Gastrocnemius medialis (tissue), 4 donors: ENCODE measurements at regions not wholly inside any gene's neighbourhood (a gene's known extent, or its start where the extent isn't known, plus 50 kb on each side); places are given as distances from the start of the nearest gene placed in this dataset.

ENCODE experiments used
- ATAC-seq, 2 donors: fragments of 150-250 bp; one replicate each; pipeline ENCODE4 v1.9.1; 2016
- DNase-seq, 2 donors: peaks; one replicate each; pipeline ENCODE4 v3.0.0-alpha.2; 2019
- H3K27ac ChIP-seq, 4 donors: fragments of 200-600 bp; sonication (generic); 1 replicate in 1 of 4; 2 replicates in 3 of 4; pipeline ENCODE4 v1.5.1; 2016 to 2018; ENCODE audit warnings: mild to moderate bottlenecking in 2 of 4, moderate library complexity in 1 of 4
- H3K27me3 ChIP-seq, 3 donors: fragments of 200-600 bp; sonication (generic) in 2 of 3; 1 replicate in 1 of 3; 2 replicates in 2 of 3; pipeline versions ENCODE4 v1.5.1 to v1.6.0; 2016 to 2019; ENCODE audit warnings: mild to moderate bottlenecking in 1 of 3, moderate library complexity in 1 of 3
- H3K36me3 ChIP-seq, 2 donors: fragments of 200-600 bp; sonication (generic) in 1 of 2; one replicate each; pipeline ENCODE4 v1.5.1; 2017 to 2018
- H3K4me1 ChIP-seq, 2 donors: fragments of 200-600 bp; sonication (generic) in 1 of 2; one replicate each; pipeline ENCODE4 v1.5.1; 2016 to 2017; ENCODE audit warnings: mild to moderate bottlenecking in 2 of 2
- H3K4me3 ChIP-seq, 4 donors: fragments of 200-600 bp; sonication (generic) in 3 of 4; 1 replicate in 1 of 4; 2 replicates in 3 of 4; pipeline ENCODE4 v1.5.1; 2016 to 2019; ENCODE audit warnings: mild to moderate bottlenecking in 2 of 4
- H3K9me3 ChIP-seq, 3 donors: fragments of 200-600 bp; sonication (generic) in 2 of 3; 1 replicate in 1 of 3; 2 replicates in 2 of 3; pipeline ENCODE4 v1.5.1; 2016 to 2019
- CTCF ChIP-seq, 5 experiments: fragments of 450-650 bp in 3 of 5; fragments of 200-600 bp in 2 of 5; sonication (generic) in 2 of 5; IDR thresholded peaks in 4 of 5; conservative IDR thresholded peaks in 1 of 5; 1 replicate in 4 of 5; 2 replicates in 1 of 5; pipeline ENCODE4 v1.5.1; 2016 to 2019; ENCODE audit warnings: antibody characterized with exemption in 5 of 5, mild to moderate bottlenecking in 3 of 5, moderate library complexity in 3 of 5
- POLR2A ChIP-seq, 2 donors: fragments of 450-650 bp; IDR thresholded peaks; one replicate each; pipeline ENCODE4 v1.6.1; 2017; ENCODE audit warnings: antibody characterized with exemption in 2 of 2, mild to moderate bottlenecking in 2 of 2, moderate library complexity in 2 of 2
- in situ Hi-C, 4 donors: fragments of 200-750 bp; cut with MboI; loops; one replicate each; pipeline versions ENCODE4 v1.15.0 to v1.8.0; 2017; ENCODE audit warnings: low sequenced_read_pairs in 4 of 4
- intact Hi-C: fragments of 100-400 bp; cut with DNase I; formaldehyde crosslinking; loops from one replicate; pipeline ENCODE4 v1.15.1; 2023; ENCODE audit warnings: low total_unique reads

DNA sequence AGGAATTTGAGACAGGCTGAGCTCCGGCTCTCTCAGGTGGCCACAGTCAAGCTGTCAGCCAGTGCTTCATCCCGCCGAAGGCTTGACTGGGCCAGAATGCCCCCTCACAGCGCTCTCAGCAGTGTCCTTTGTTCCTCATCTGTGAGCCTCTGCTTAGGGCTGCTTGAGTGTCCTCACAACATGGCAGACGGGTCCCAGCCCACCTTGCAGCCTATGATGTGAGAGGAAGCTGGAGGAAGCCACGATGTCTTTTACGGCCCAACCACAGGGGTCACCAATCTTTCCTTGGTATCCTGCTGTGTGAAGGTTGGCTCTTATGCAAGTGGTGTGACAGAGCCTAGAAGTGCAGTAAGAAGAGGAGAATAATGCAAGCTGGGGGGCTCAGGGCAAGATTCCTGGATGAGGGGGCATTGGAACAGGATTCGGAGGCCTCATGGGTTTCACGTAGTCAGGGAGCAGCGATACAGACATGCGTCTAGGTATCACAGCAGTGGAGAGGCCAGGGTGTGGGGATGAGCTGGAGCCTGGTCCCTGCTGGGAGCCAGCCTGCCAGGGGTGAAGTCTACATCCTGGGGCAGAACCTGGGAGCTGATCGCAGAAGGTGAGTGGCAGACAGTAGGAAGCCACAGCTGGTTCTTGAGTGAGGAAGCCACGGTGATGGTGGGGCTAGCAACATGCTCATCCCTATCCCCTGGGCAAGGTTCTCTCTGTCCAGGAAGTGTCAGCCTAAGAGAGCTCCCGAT lies 234.1 kb downstream of the GLI2 start:
- Histone ChIP-seq H3K27ac (no peak overlapping the region), H3K36me3 (no peaks in the 10 kb centered on the region), H3K9me3 (no peaks in the 10 kb centered on the region), H3K4me1 (no peaks in the 10 kb centered on the region), H3K4me3 (no peak overlapping the region), H3K27me3 (no peaks in the 10 kb centered on the region)
- in situ Hi-C loops (no loop called here), intact Hi-C loops (no loop called here)
- no peak for DNase-seq
- ATAC-seq = no peak
- TF ChIP-seq POLR2A (IDR thresholded peaks at IDR 0.05) = no peak
- TF ChIP-seq CTCF (IDR thresholded peaks at IDR 0.05 in 4 of 5, conservative IDR thresholded peaks at IDR 0.05 in 1 of 5) = no peak

DNA sequence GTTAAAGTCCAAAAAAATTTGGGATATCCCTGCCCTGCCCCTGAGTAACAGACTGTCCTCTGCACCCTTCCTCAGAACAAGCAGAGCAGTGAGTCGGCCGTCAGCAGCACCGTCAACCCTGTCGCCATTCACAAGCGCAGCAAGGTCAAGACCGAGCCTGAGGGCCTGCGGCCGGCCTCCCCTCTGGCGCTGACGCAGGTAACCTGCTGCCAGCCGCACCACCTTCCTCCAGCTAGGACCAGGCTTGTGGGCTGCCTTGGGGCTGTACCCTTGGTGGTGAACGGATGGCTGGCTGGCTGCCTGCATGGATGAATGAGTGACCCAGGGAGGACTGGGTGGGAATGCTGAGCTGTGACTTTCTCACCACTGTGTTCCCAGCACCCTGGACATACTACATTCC lies 236.2 kb downstream of the GLI2 start:
- DNase-seq = no peak
- TF ChIP-seq POLR2A (IDR thresholded peaks at IDR 0.05) = no peak
- TF ChIP-seq CTCF (IDR thresholded peaks at IDR 0.05 in 4 of 5, conservative IDR thresholded peaks at IDR 0.05 in 1 of 5) = no peak
- intact Hi-C loops (no loop called here), in situ Hi-C loops (no loop called here)
- Histone ChIP-seq H3K36me3 (no peaks in the 10 kb centered on the region), H3K4me3 (no peak overlapping the region), H3K9me3 (no peaks in the 10 kb centered on the region), H3K27ac (no peak overlapping the region), H3K4me1 (no peaks in the 10 kb centered on the region), H3K27me3 (no peaks in the 10 kb centered on the region)
- no peak for ATAC-seq

DNA sequence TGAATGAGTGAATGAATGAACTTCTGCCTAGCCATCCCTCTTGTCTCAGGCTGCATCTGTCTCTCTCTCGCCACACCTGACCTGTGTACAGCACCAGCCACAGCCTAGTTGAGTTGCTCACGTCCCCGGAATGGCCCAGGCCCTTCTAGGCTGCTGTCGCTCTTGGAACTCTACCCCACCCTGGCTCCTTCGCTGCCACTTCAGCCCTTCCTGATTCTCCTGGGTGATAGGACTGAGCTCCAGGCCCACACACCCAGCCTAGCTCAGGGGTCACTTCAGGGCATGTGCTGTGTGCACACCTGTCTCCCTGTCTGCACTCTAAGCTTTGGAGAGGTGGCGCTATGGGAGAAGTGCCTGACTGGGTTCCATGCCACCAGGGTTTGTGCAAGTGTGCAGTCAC lies 236.6 kb downstream of the GLI2 start:
- no peaks in the 10 kb centered on the region for H3K36me3 ChIP-seq
- ATAC-seq (no peak), DNase-seq (no peak)
- in situ Hi-C loops (no loop called here), intact Hi-C loops (no loop called here)
- H3K27ac ChIP-seq = no peak overlapping the region
- TF ChIP-seq POLR2A (IDR thresholded peaks at IDR 0.05) = no peak
- TF ChIP-seq CTCF (IDR thresholded peaks at IDR 0.05 in 4 of 5, conservative IDR thresholded peaks at IDR 0.05 in 1 of 5) = no peak
- H3K4me3 ChIP-seq = no peak overlapping the region
- H3K4me1 ChIP-seq = no peaks in the 10 kb centered on the region
- H3K9me3 ChIP-seq = no peaks in the 10 kb centered on the region
- H3K27me3 ChIP-seq = no peaks in the 10 kb centered on the region

- no peak for TF ChIP-seq CTCF (IDR thresholded peaks at IDR 0.05 in 4 of 5, conservative IDR thresholded peaks at IDR 0.05 in 1 of 5)
- TF ChIP-seq POLR2A (IDR thresholded peaks at IDR 0.05) = no peak
- Histone ChIP-seq H3K4me1 (no peaks in the 10 kb centered on the region), H3K36me3 (no peaks in the 10 kb centered on the region), H3K9me3 (no peaks in the 10 kb centered on the region), H3K4me3 (no peak overlapping the region), H3K27me3 (no peaks in the 10 kb centered on the region), H3K27ac (no peak overlapping the region)
- intact Hi-C loops = no loop called here
- in situ Hi-C loops = no loop called here
- DNase-seq (no peak), ATAC-seq (no peak)
Observed at GRCh38 chr2:120973196-120973595, 237.5 kb downstream of the GLI2 start.

- DNase-seq (no peak), ATAC-seq (no peak)
- no peaks in the 10 kb centered on the region for H3K27me3 ChIP-seq
- intact Hi-C loops = no loop called here
- no peaks in the 10 kb centered on the region for H3K36me3 ChIP-seq
- no peak overlapping the region for H3K27ac ChIP-seq
- H3K4me1 ChIP-seq = no peaks in the 10 kb centered on the region
- in situ Hi-C loops = no loop called here
- TF ChIP-seq POLR2A (IDR thresholded peaks at IDR 0.05) (no peak), CTCF (IDR thresholded peaks at IDR 0.05 in 4 of 5, conservative IDR thresholded peaks at IDR 0.05 in 1 of 5) (no peak)
- H3K9me3 ChIP-seq = no peaks in the 10 kb centered on the region
- H3K4me3 ChIP-seq = no peak overlapping the region
Observed at GRCh38 chr2:120974950-120975349, 239.3 kb downstream of the GLI2 start.
